CD4-positive, alpha-beta T cell (primary cell): ENCODE measurements at regions not wholly inside any gene's neighbourhood (a gene's known extent, or its start where the extent isn't known, plus 50 kb on each side); places are given as distances from the start of the nearest gene placed in this dataset.
"Not testable (repeated sequence)": the region's sequence is repeated elsewhere in the genome, so short reads cannot be mapped to it uniquely, and the experiment has no call there.

Experiments used
- ATAC-seq: fragments of 200-7000 bp; cut with Tn5 transposase; one replicate; pipeline ENCODE4 v1.10.0; 2022; ENCODE audit warnings: mild to moderate bottlenecking; ENCODE audit not compliant: poor library complexity
- CTCF ChIA-PET: fragments of 350-600 bp; sonication (Branson Sonifier 250); formaldehyde crosslinking; loops from one replicate; lab custom pipeline; 2021; ENCODE audit warnings: antibody characterized with exemption, inconsistent platforms; lab: Charles Lee
- POLR2A ChIA-PET: fragments of 350-600 bp; sonication (Branson Sonifier 250); formaldehyde crosslinking; loops from one replicate; lab custom pipeline; 2021; ENCODE audit warnings: antibody characterized with exemption, inconsistent platforms; lab: Charles Lee
- DNase-seq, 14 experiments: peaks; one replicate each; pipeline ENCODE4 v3.0.0-alpha.2; 2013 to 2020; ENCODE audit warnings: mixed read lengths in 2 of 14
- H3K27ac ChIP-seq, 2 donors: one replicate each; pipeline versions ENCODE4 v1.5.1 to v1.7.0; 2013; ENCODE audit warnings: low read length in 2 of 2, low read depth in 1 of 2, mild to moderate bottlenecking in 1 of 2
- H3K27me3 ChIP-seq, 2 experiments: 1 replicate in 1 of 2; 2 replicates in 1 of 2; pipeline versions ENCODE4 v1.6.1 to v1.7.0; 2013; ENCODE audit warnings: low read length in 2 of 2, control low read depth in 1 of 2, mild to moderate bottlenecking in 1 of 2, moderate library complexity in 1 of 2; ENCODE audit not compliant: insufficient read depth in 2 of 2, control insufficient read depth in 1 of 2
- H3K36me3 ChIP-seq: one replicate; pipeline ENCODE4 v1.6.1; 2013; ENCODE audit warnings: low read length, control low read depth; ENCODE audit not compliant: insufficient read depth
- H3K4me1 ChIP-seq: one replicate; pipeline ENCODE4 v1.6.1; 2013; ENCODE audit warnings: low read length, control low read depth; ENCODE audit not compliant: insufficient read depth
- H3K4me3 ChIP-seq: one replicate; pipeline ENCODE4 v1.5.1; 2013; ENCODE audit warnings: mild to moderate bottlenecking, low read length, moderate library complexity
- H3K9me3 ChIP-seq, 2 experiments: 1 replicate in 1 of 2; 2 replicates in 1 of 2; pipeline versions ENCODE4 v1.6.1 to v1.7.0; 2013; ENCODE audit warnings: low read length in 2 of 2, mild to moderate bottlenecking in 2 of 2, control low read depth in 1 of 2, moderate library complexity in 1 of 2; ENCODE audit not compliant: control insufficient read depth in 1 of 2, insufficient read depth in 1 of 2
- H3K27ac Mint-ChIP-seq: one replicate; pipeline ENCODE4 v1.8.0; 2020; ENCODE audit warnings: mixed read lengths
- H3K27me3 Mint-ChIP-seq: one replicate; pipeline ENCODE4 v1.8.0; 2021; ENCODE audit warnings: mixed read lengths
- H3K36me3 Mint-ChIP-seq: one replicate; pipeline ENCODE4 v1.8.0; 2021; ENCODE audit warnings: low read depth, mixed read lengths
- H3K4me1 Mint-ChIP-seq: one replicate; pipeline ENCODE4 v1.8.0; 2021; ENCODE audit warnings: low read depth, mixed read lengths
- H3K4me3 Mint-ChIP-seq: one replicate; pipeline ENCODE4 v1.8.0; 2020; ENCODE audit warnings: mild to moderate bottlenecking, mixed read lengths
- H3K9me3 Mint-ChIP-seq: one replicate; pipeline ENCODE4 v1.8.0; 2020; ENCODE audit warnings: mixed read lengths
- intact Hi-C, 2 experiments: fragments of 100-400 bp; cut with DNase I in 1 of 2; cut with micrococcal nuclease in 1 of 2; formaldehyde crosslinking; loops; one replicate each; pipeline versions ENCODE4 v1.15.1 to v1.9.0; 2023 to 2025; cut with DNase I, micrococcal nuclease
- TF ChIP-seq, protein P1 (sequence below): fragments of 200-600 bp; IDR thresholded peaks from one replicate; pipeline ENCODE4 v1.8.0; 2022; ENCODE audit warnings: antibody characterized with exemption, mild to moderate bottlenecking

DNA sequence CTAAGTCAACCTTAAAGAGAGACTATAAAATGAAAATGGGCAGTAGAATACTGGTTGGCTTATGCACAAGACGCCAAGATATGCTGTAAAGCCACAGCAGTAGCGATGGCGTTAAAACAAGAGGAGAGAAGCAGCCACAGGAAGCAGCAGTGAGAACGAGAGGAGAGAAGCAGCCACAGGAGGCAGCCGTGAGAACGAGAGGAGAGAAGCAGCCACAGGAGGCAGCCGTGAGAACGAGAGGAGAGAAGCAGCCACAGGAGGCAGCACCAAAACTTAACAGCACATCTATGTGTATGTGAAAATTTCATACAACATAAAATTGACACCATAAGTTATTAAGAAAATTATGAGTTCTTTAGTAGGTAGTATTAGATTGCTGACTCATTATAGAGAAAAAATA is 2318.6 kb upstream of the ACO1 start:
- ChIA-PET CTCF (no interaction called here), POLR2A (no interaction called here)
- Histone ChIP-seq H3K36me3 (no peaks in the 10 kb centered on the region), H3K9me3 (no peaks in the 10 kb centered on the region), H3K27ac (no peak overlapping the region), H3K4me3 (no peak overlapping the region), H3K27me3 (no peaks in the 10 kb centered on the region), H3K4me1 (no peaks in the 10 kb centered on the region)
- intact Hi-C loops, result no loop called here
- no peaks in the 10 kb centered on the region for H3K36me3 Mint-ChIP-seq
- ATAC-seq (no peak), DNase-seq (no peak)
- no peak overlapping the region for H3K27ac Mint-ChIP-seq
- TF ChIP-seq, protein P1, sequence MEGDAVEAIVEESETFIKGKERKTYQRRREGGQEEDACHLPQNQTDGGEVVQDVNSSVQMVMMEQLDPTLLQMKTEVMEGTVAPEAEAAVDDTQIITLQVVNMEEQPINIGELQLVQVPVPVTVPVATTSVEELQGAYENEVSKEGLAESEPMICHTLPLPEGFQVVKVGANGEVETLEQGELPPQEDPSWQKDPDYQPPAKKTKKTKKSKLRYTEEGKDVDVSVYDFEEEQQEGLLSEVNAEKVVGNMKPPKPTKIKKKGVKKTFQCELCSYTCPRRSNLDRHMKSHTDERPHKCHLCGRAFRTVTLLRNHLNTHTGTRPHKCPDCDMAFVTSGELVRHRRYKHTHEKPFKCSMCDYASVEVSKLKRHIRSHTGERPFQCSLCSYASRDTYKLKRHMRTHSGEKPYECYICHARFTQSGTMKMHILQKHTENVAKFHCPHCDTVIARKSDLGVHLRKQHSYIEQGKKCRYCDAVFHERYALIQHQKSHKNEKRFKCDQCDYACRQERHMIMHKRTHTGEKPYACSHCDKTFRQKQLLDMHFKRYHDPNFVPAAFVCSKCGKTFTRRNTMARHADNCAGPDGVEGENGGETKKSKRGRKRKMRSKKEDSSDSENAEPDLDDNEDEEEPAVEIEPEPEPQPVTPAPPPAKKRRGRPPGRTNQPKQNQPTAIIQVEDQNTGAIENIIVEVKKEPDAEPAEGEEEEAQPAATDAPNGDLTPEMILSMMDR, result no peak
- H3K4me1 Mint-ChIP-seq, result no peaks in the 10 kb centered on the region
- no peaks in the 10 kb centered on the region for H3K27me3 Mint-ChIP-seq
- H3K4me3 Mint-ChIP-seq, result no peak overlapping the region
- peaks cover 3% of the 10 kb centered on the region for H3K9me3 Mint-ChIP-seq

- intact Hi-C loops, ATAC-seq, H3K36me3 Mint-ChIP-seq, CTCF ChIA-PET, H3K4me1 ChIP-seq, H3K27me3 Mint-ChIP-seq, H3K27ac ChIP-seq, H3K4me1 Mint-ChIP-seq, H3K27ac Mint-ChIP-seq, H3K4me3 ChIP-seq, H3K9me3 ChIP-seq, H3K36me3 ChIP-seq, POLR2A ChIA-PET, H3K4me3 Mint-ChIP-seq, DNase-seq, H3K27me3 ChIP-seq, H3K9me3 Mint-ChIP-seq: not testable (repeated sequence)
Measured at GRCh38 chr9:30069236-30069635, 2315.2 kb upstream of the ACO1 start.

GRCh38 chr9:30075022-30075421 is 2309.4 kb upstream of the ACO1 start:
- DNase-seq, result peak in 1 of 14 experiments; percentile 0
- TF ChIP-seq, protein P1, result no peak
- POLR2A ChIA-PET, result no interaction called here
- H3K4me3 Mint-ChIP-seq, result no peak overlapping the region
- intact Hi-C loops, result no loop called here
- CTCF ChIA-PET, result no interaction called here
- Histone ChIP-seq H3K9me3 (peaks cover 0 to 7% of the 10 kb centered on the region in 2 experiments), H3K27ac (no peak overlapping the region), H3K4me3 (no peak overlapping the region), H3K4me1 (no peaks in the 10 kb centered on the region), H3K27me3 (no peaks in the 10 kb centered on the region), H3K36me3 (no peaks in the 10 kb centered on the region)
- H3K4me1 Mint-ChIP-seq, result no peaks in the 10 kb centered on the region
- H3K27ac Mint-ChIP-seq, result no peak overlapping the region
- H3K36me3 Mint-ChIP-seq, result no peaks in the 10 kb centered on the region
- H3K9me3 Mint-ChIP-seq, result peaks cover 4% of the 10 kb centered on the region
- H3K27me3 Mint-ChIP-seq, result no peaks in the 10 kb centered on the region
- no peak for ATAC-seq

GRCh38 chr9:30075451-30076199 is 2308.8 kb upstream of the ACO1 start:
- Histone ChIP-seq H3K4me1 (no peaks in the 10 kb centered on the region), H3K4me3 (no peak overlapping the region), H3K36me3 (no peaks in the 10 kb centered on the region), H3K27ac (no peak overlapping the region), H3K9me3 (peaks cover 0 to 7% of the 10 kb centered on the region in 2 experiments), H3K27me3 (no peaks in the 10 kb centered on the region)
- Mint-ChIP-seq H3K27ac (no peak overlapping the region), H3K4me1 (no peaks in the 10 kb centered on the region), H3K27me3 (no peaks in the 10 kb centered on the region), H3K9me3 (peaks cover 4% of the 10 kb centered on the region), H3K36me3 (no peaks in the 10 kb centered on the region), H3K4me3 (no peak overlapping the region)
- CTCF ChIA-PET, result no interaction called here
- TF ChIP-seq, protein P1, result no peak
- intact Hi-C loops, result no loop called here
- DNase-seq, result peak in 4 of 14 experiments; percentile 4 to 70 (median 20)
- POLR2A ChIA-PET, result no interaction called here
- ATAC-seq, result peak; percentile 44
